NCI-H187 (cell line): ENCODE measurements at regions not wholly inside any gene's neighbourhood (a gene's known extent, or its start where the extent isn't known, plus 50 kb on each side); places are given as distances from the start of the nearest gene placed in this dataset.
A peak's percentile ranks its signal among the peaks of the same experiment; 100 is the strongest.
"Not testable (repeated sequence)": the region's sequence is repeated elsewhere in the genome, so short reads cannot be mapped to it uniquely, and the experiment has no call there.

ENCODE experiments used
- DNase-seq, 2 experiments: peaks; one replicate each; lab custom pipeline; 2025; lab: John Stamatoyannopoulos, UW

- DNase-seq = no peak
Measured at GRCh38 chr14:105931808-105932483, 405.6 kb downstream of the TMEM121 start.

GRCh38 chr14:105933238-105933637 is 406.9 kb downstream of the TMEM121 start:
- DNase-seq = no peak

GRCh38 chr14:105935384-105935783 is 409.0 kb downstream of the TMEM121 start:
- DNase-seq = no peak

- no peak for DNase-seq
Measured at GRCh38 chr14:105937253-105938054, 411.1 kb downstream of the TMEM121 start.

GRCh38 chr14:105938055-105938863 is 411.9 kb downstream of the TMEM121 start:
- no peak for DNase-seq

- DNase-seq = no peak
Measured at GRCh38 chr14:105938959-105939358, 412.6 kb downstream of the TMEM121 start.

- no peak for DNase-seq
Measured at GRCh38 chr14:105939810-105940508, 413.6 kb downstream of the TMEM121 start.

GRCh38 chr14:105940534-105941225 is 414.3 kb downstream of the TMEM121 start:
- no peak for DNase-seq

GRCh38 chr14:105941226-105942166 is 415.1 kb downstream of the TMEM121 start:
- no peak for DNase-seq

- not testable (repeated sequence) for DNase-seq
Measured at GRCh38 chr14:105942725-105943124, 416.3 kb downstream of the TMEM121 start.

- DNase-seq = no peak
Measured at GRCh38 chr14:105943973-105944602, 417.7 kb downstream of the TMEM121 start.

- DNase-seq = peak; percentile 15 to 41
Measured at GRCh38 chr14:105944632-105945610, 418.5 kb downstream of the TMEM121 start.

GRCh38 chr14:105945896-105946295 is 419.5 kb downstream of the TMEM121 start:
- DNase-seq = no peak

- no peak for DNase-seq
Measured at GRCh38 chr14:105947599-105947998, 421.2 kb downstream of the TMEM121 start.

- DNase-seq = not testable (repeated sequence)
Measured at GRCh38 chr14:105948955-105949354, 422.6 kb downstream of the TMEM121 start.

- DNase-seq = not testable (repeated sequence)
Measured at GRCh38 chr14:105950364-105950892, 424.0 kb downstream of the TMEM121 start.

GRCh38 chr14:105951399-105951798 is 425.0 kb downstream of the TMEM121 start:
- no peak for DNase-seq

GRCh38 chr14:105952222-105952621 is 425.8 kb downstream of the TMEM121 start:
- DNase-seq = no peak
